ENCODE measurements at regions not wholly inside any gene's neighbourhood (a gene's known extent, or its start where the extent isn't known, plus 50 kb on each side); places are given as distances from the start of the nearest gene placed in this dataset.
A peak's percentile ranks its signal among the peaks of the same experiment; 100 is the strongest.

DNA sequence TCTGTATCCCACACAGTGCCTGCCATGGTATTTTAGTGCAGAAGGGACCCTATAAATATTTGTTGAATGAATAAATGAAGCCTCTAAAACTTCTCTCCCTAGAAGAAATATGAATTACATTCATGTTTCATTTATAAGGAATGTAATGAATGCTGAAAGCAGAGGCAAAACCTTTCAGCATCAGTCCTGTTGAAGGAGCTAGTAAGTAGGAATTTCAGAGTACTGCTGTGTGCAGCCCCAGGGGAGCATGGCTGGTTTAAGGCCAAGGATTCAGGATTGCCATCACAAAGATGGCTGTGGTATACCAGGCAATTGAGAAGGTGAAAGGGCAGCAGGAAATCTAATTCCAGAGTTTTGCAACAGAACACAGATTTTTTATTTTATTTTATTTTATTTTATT lies 1131.4 kb downstream of the IGSF11 start:
- no peak overlapping the region for H3K27ac ChIP-seq
- peaks cover 86% of the 10 kb centered on the region for H3K27me3 ChIP-seq
- no peak overlapping the region for H3K4me3 ChIP-seq
- TF ChIP-seq, protein P1, sequence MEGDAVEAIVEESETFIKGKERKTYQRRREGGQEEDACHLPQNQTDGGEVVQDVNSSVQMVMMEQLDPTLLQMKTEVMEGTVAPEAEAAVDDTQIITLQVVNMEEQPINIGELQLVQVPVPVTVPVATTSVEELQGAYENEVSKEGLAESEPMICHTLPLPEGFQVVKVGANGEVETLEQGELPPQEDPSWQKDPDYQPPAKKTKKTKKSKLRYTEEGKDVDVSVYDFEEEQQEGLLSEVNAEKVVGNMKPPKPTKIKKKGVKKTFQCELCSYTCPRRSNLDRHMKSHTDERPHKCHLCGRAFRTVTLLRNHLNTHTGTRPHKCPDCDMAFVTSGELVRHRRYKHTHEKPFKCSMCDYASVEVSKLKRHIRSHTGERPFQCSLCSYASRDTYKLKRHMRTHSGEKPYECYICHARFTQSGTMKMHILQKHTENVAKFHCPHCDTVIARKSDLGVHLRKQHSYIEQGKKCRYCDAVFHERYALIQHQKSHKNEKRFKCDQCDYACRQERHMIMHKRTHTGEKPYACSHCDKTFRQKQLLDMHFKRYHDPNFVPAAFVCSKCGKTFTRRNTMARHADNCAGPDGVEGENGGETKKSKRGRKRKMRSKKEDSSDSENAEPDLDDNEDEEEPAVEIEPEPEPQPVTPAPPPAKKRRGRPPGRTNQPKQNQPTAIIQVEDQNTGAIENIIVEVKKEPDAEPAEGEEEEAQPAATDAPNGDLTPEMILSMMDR (IDR thresholded peaks at IDR 0.05; ENCODE audit: low read depth, low read length): no peak
- DNase-seq (ENCODE audit: low read depth in 1 of 2, low spot score in 1 of 2): no peak
- H3K9me3 ChIP-seq (ENCODE audit: low read depth): peaks cover 3% of the 10 kb centered on the region
- H3K4me1 ChIP-seq (ENCODE audit: low read depth): no peaks in the 10 kb centered on the region
- H3K36me3 ChIP-seq: no peaks in the 10 kb centered on the region

DNA sequence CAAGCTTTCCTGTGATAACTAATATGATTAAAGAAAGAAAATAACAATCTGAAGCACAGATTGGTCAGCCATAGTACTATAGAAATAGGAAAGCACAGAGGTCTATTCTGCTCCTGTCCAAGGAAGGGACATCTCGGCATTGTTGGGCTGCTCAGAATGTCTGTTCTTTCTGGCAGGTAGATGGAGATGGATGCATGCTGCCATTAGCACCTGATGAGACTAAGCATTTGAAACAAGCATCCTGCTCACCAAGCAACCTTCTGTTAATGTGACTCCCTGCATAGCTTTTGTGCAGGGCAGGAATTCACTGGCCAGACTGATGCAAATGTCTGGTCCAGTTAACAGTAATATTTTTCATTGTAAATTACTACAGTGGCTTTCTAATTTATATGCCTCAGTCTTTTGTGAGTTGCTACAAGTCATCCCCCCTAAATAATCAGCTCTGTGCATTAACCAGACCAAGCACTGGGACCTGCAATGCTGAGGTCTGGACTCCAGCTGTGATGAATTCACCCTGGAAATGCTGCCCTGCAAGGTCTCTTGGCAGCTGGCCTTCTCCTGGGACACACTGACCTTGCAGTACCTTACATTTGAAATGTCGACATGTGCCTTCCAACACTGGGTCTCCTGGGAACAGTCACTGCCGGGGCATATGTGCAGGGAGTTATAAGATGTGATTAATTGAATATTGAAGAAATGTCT lies 1123.7 kb downstream of the IGSF11 start:
- H3K9me3 ChIP-seq (ENCODE audit: low read depth): no peaks in the 10 kb centered on the region
- TF ChIP-seq, protein P1 (IDR thresholded peaks at IDR 0.05; ENCODE audit: low read depth, low read length): no peak
- peak in 1 of 2 donors; percentile 51 for DNase-seq (ENCODE audit: low read depth in 1 of 2, low spot score in 1 of 2)
- peaks cover 58% of the 10 kb centered on the region for H3K27me3 ChIP-seq
- no peaks in the 10 kb centered on the region for H3K36me3 ChIP-seq
- H3K4me1 ChIP-seq (ENCODE audit: low read depth): peaks cover 4% of the 10 kb centered on the region
- no peak overlapping the region for H3K27ac ChIP-seq
- no peak overlapping the region for H3K4me3 ChIP-seq

DNA sequence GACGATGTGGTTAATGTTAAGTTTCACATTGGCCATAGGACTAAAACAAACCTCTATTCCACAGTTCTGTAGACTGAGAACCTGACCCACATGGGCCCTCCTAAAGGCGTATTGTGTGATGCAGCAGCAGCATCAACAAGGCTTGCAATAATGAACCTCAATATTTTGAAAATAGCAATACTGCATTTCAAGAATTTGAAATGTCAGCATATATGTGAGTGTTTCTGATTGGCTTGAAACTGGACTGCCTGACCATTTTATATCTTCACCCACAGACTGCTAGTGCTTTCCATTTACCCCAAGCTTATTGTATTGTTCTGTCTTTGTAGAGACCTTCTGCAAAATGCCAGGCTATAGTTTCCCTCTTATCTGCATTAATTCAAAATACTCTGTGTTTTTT lies 1122.3 kb downstream of the IGSF11 start:
- TF ChIP-seq, protein P1 (IDR thresholded peaks at IDR 0.05; ENCODE audit: low read depth, low read length): no peak
- no peak overlapping the region for H3K4me3 ChIP-seq
- DNase-seq (ENCODE audit: low read depth in 1 of 2, low spot score in 1 of 2): no peak
- peaks cover 56% of the 10 kb centered on the region for H3K27me3 ChIP-seq
- no peak overlapping the region for H3K27ac ChIP-seq
- H3K4me1 ChIP-seq (ENCODE audit: low read depth): peaks cover 4% of the 10 kb centered on the region
- no peaks in the 10 kb centered on the region for H3K9me3 ChIP-seq (ENCODE audit: low read depth)
- no peaks in the 10 kb centered on the region for H3K36me3 ChIP-seq

DNA sequence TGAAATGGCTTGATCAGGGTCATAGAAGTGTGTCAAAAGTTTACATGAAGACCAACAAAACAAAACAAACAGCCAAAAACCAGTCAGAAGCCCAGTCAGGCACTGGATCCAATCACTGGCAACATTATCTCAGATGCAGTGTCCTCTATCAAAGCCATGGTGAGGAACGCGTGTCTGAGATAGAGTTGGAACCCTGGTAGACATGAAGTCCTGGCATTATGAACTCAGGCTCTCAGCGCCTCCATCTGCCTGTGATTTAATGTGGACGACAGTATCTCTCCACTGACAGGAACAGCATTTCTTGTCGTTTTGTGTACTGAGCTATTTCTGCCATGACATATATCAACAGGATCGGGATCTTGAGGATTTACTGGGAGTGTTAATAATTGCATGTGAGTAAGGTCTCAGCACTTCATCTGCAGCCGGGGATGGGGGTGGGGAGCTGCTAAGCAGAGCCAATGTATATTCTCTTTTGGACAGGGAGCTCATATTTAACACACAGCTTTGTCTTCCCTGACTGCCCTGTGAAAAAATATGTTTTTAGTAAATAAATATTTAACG lies 1120.0 kb downstream of the IGSF11 start:
- TF ChIP-seq, protein P1 (IDR thresholded peaks at IDR 0.05; ENCODE audit: low read depth, low read length): no peak
- Histone ChIP-seq H3K27ac (no peak overlapping the region), H3K4me3 (no peak overlapping the region), H3K4me1 (ENCODE audit: low read depth) (peaks cover 7% of the 10 kb centered on the region), H3K27me3 (peaks cover 64% of the 10 kb centered on the region), H3K36me3 (no peaks in the 10 kb centered on the region), H3K9me3 (ENCODE audit: low read depth) (no peaks in the 10 kb centered on the region)
- DNase-seq (ENCODE audit: low read depth in 1 of 2, low spot score in 1 of 2): peak in 1 of 2 donors; percentile 34

DNA sequence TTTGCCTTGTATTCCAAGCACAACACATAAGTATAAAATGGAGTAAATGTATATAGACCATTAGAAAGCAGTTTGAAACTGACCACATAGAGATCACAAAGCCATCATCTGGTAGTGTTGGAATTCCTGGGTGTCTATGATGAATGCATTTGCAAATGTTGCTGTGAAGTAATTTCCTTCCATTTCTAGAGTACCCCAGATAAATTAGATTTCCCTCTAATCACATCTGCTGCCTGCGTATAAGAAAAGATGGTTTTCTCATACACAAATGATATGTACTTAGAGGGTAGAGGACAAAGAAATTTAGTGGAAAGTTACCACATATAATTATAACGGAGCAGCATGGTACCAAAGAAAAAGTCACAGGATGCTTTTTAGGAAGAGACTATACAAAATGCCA lies 1117.8 kb downstream of the IGSF11 start:
- DNase-seq (ENCODE audit: low read depth in 1 of 2, low spot score in 1 of 2): no peak
- H3K4me1 ChIP-seq (ENCODE audit: low read depth): peaks cover 15% of the 10 kb centered on the region
- TF ChIP-seq, protein P1 (IDR thresholded peaks at IDR 0.05; ENCODE audit: low read depth, low read length): no peak
- no peaks in the 10 kb centered on the region for H3K36me3 ChIP-seq
- H3K9me3 ChIP-seq (ENCODE audit: low read depth): no peaks in the 10 kb centered on the region
- H3K4me3 ChIP-seq: no peak overlapping the region
- peaks cover 49% of the 10 kb centered on the region for H3K27me3 ChIP-seq
- no peak overlapping the region for H3K27ac ChIP-seq

Measured in cardiac muscle cell (in vitro differentiated cells and primary cell).